HPDE6-E6E7 (cell line): ENCODE measurements at regions not wholly inside any gene's neighbourhood (a gene's known extent, or its start where the extent isn't known, plus 50 kb on each side); places are given as distances from the start of the nearest gene placed in this dataset.
A peak's percentile ranks its signal among the peaks of the same experiment; 100 is the strongest.
"Not testable (repeated sequence)": the region's sequence is repeated elsewhere in the genome, so short reads cannot be mapped to it uniquely, and the experiment has no call there.

ENCODE experiments used
- DNase-seq: peaks from one replicate; pipeline ENCODE4 v3.0.0; 2011; ENCODE audit warnings: missing footprints; ENCODE audit errors: extremely low spot score

DNA sequence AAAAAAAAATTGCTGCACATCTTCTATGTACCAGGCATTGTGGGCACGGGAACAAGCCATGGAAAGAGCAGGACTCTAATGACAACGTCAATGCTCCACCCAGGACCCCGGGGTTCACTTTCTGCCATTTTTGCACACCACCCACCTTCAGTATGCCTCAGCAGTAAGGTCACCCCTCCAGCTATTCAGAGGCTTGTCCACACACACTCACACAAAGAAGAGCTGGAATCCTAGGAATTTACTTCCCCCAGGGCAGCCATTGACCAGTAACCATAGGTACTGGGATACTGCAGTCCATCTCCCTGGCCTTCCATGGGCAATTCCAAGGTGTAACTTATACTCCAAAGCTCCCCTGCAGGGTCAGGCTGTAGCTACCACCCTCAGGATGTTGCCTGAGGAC, 170.8 kb downstream of the SUCLG1 start:
- no peak for DNase-seq

DNA sequence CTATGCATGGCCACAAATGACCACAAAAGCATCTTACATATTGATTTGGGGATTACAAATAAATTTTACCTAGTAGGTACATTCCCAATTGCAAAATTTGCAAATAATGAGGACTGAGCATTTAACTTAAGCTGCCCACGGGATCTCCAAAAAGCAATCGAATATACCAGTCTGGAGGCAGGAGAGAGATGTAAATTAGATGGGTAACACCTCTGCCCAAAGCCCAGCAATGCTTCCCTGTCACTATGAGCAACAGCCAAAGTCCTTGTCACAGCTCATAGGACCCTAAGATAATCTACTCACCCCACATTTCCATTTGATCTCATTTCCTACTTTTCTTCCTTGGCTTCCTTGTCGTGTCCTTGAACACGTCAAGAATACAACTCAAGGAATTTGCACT, 172.2 kb downstream of the SUCLG1 start:
- DNase-seq: no peak

DNA sequence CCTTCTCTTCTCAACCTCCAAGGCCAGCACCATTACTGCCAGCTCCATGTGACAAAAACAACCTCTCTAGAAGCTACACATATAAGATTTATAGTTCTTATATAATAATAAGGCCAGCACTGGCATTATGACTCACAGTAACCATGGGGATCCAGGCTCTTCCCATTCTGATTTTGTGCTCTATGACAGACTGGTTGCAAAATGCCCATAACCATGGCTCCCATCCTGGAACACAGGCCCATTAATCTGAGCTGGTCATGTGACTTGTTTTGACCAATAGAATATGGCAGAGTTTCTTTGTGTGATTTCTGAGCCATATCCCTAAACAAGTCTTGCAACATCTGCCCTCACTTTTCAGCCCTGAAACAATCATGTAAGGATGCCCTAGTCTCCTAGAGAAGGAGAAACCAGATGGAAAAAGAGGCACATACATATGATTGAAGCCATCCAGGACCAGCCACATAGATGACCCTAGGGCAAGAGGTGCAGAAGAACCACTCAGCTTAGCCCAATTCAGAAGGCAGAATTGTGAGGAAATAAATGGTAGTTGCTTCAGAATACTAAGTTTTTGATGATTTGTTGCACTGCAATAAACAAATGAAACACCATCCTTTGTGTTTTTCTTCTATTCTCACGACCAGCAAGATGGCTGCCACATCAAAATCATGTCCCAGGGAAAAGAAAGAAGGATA, 173.9 kb downstream of the SUCLG1 start:
- DNase-seq: no peak

DNA sequence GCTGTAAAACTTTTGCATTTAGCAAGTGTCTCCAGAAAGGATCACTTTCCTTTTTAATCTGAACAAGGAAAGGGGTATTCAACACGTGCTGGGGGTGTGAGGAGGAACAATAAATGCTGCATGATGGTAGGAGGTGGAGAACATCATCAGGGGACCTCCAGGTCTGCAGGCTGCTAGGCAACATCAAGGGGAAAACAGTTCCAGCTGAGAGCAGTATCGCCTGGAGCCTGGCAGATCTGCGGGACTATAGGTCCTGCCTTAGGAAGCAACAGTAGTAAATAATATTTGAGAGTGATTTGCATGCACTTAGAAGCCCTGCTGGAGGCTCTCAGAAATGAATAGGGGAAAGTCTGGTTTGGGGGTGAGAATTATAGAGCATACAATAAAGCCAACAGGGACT, 175.6 kb downstream of the SUCLG1 start:
- DNase-seq: no peak

DNA sequence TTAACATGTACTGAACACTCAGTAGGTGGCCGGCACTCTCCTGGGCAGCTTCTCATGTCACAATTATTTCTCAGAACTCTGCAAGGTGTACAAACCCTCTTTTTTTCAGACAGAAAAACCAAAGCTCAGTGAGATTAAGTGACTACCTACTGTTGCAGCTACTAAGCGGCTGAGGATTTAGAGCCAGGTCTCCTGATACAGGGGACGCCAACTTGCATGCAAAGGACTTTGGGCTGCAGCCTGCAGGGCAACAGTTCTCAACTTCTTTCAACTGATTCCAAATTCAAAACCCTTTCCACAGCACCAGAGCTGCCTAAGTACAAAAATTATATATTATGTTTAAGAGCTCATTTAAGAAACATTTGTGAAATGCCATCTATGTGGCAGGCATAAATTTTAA, 177.6 kb downstream of the SUCLG1 start:
- DNase-seq: no peak

DNA sequence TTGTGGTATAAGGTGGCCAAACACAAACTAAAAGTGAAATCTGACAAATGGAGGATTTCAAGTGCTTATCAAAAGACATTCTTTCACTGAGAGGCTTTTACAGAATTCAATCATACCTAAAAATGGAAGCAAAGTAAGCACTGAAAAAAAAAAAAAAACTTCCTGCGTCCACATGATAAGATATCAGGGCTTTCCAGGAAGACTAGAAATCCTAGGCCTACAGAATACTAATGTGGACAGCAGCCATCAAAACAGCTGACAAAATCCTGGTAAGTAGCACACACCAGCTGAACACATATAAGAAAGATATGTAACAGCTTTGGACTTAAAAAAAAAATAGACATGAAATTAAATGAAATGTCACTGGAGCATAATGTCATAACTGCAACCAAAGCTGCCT, 178.2 kb downstream of the SUCLG1 start:
- no peak for DNase-seq

DNA sequence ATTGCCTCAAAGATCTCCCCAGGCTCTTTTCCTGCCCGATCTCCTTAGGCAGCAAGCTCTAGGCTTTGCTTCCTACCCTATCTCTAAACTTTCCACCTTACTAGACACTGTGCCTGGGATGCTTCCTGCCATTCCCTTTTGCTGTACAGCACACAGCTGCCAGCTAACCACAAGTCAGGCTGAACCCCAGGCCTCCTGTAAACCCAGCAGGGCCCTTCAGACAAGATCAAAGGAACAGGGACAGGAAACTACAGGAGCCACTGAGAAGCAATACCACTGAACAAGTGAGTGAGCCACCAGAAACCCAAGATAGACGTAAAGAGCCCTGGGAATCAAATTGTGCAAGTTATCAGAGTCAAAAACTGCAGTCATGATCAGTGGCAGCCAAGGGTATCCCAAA, 180.7 kb downstream of the SUCLG1 start:
- no peak for DNase-seq

DNA sequence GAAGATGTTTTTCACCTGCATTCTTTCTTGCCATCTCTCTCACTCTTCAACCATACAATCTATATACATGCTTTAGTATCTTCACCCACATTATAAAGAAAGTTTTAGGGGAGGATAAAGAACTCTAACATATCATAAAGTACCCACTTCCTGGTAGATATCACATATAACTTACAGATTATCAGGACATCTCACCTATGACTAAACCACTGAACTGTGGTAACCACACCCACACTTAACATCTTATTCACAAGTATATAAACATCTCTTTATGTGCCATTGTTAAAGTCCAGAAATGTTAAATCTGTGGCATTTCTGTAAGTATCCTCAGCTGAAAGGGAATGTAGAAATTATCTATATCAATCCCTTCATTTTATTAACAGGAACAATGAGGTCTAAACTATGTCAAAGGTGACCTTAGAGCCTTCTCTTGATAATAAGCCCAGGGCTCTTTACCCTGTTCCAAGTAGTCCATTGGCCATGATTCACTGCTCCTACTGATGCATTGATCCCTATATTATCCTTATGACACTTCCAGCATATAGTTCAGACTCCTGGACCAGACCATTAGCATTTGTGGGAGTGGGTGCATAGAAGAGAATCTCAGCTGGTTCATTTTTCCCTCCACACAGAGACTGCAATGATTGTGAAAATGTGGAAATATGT, 182.4 kb downstream of the SUCLG1 start:
- DNase-seq: no peak

DNA sequence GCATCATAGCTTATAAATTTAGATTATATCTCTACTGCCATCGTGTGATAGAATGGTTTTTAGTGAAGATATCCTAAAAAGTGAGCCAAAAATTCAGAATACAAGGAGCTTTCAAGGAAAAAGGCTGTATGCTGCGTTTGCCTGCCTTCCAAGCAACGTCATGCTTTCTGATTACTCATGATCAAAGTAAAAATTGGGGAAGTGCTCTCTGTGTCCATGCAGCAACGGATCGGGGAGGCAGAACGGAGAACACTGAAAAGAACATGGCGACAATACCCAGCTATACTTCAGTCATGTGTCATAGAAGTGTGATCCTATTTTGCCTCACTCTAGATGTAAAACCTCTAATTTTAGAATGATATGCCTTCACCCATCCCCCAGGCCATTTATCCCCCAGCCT, 185.7 kb downstream of the SUCLG1 start:
- no peak for DNase-seq

DNA sequence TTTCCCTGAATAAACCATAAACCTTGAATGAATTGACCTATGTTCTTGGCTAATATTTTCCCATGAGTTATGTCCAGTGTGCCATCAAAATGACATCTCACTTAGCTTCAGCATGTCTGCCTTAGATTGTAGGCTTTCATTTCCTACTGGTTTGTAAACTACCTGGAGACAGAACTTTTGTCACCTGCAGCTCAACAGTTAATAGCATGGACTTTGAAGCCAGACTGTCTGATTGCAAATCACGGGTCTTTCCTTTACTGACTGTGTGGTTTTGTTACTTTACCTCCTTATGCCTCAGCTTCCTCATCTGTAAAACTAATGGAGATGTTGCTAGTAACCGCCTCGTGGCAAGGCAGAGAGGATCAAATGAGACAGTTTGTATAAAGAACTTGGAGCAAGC, 187.1 kb downstream of the SUCLG1 start:
- DNase-seq: no peak

DNA sequence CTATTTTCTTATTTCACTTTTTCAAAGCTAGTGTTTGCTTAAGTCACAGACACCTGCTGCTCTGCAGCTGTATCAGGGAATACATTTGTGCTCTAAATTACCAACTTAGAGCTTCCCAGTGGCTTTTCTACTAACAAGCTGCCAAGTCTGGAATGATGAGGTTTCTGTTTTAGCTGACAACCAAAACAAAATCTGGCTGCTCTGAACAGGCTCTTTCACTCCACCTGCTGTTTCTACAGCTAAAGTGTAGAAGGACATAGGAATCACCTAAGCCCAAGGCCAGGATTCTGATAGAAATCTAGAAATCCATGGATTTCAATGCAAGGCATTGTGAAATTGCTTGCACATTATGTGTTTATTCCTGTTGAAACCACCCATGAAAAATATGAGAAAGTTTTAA, 201.2 kb downstream of the SUCLG1 start:
- no peak for DNase-seq

DNA sequence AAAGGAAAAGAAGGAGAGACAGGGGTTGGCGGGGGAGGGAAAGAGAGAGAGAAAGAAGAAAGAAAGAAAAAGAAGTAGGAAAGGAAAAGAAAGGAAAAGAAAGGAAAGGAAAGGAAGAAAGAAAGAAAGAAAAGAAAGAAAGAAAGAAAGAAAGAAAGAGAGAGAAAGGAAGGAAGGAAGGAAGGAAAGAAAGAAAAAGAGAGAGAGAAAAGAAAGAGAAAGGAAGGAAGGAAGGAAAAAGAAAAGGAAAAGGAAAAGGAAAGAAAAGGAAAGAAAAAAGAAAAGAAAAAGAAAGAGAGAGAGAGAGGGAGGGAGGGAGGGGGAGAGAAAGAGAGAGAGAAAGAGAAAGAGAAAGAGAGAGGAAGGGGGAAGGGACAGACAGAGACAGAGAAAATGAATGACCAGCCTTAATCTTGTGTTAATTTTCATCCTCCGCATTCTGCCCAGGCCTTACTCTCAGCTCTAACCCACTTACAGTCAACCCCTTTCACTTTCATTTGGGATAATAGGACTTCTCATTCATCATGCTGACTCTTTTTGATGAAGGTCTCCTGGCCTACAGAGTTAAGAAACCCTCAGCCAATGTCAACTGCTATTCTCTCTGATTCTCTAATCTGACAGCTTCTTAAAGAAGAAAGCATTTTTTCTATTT, 207.3 kb downstream of the SUCLG1 start:
- DNase-seq: no peak

DNA sequence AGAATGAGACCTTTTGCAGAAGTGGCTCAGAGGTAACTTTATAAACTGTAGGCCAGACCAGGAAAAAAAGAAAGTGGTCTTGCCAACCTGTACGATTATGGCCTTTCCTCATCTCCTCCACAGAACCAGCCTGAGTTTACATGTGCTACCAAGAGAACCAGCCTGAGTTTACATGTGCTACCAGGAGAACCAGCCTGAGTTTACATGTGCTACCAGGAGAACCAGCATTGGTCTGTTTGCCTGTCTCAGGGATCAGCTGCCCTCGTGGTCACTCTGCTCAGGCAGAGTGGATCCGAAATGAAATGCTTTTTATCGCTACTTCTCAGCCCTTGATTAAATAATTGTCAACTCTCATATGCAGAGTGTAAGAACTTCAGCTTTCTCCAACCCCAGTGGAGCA, 209.9 kb downstream of the SUCLG1 start:
- no peak for DNase-seq

DNA sequence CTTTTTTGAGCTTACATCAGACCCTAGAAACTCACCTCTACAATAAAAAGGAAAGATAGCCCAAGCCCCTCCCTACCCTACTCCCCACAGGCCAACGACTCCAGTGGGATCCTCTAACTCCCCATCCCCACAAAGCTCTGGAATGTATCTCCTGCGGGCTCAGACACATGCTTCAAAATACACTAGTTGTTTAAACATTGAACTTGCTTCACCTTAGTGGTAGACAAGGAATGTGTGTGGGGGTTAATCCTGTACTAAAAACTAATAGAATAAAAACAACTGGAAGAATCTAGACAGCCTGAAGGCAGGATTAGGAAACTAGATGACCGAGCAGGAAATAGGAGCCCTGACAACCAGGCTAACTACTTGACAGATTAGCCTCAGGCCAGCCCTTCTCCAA, 211.5 kb downstream of the SUCLG1 start:
- DNase-seq: peak; percentile 66

DNA sequence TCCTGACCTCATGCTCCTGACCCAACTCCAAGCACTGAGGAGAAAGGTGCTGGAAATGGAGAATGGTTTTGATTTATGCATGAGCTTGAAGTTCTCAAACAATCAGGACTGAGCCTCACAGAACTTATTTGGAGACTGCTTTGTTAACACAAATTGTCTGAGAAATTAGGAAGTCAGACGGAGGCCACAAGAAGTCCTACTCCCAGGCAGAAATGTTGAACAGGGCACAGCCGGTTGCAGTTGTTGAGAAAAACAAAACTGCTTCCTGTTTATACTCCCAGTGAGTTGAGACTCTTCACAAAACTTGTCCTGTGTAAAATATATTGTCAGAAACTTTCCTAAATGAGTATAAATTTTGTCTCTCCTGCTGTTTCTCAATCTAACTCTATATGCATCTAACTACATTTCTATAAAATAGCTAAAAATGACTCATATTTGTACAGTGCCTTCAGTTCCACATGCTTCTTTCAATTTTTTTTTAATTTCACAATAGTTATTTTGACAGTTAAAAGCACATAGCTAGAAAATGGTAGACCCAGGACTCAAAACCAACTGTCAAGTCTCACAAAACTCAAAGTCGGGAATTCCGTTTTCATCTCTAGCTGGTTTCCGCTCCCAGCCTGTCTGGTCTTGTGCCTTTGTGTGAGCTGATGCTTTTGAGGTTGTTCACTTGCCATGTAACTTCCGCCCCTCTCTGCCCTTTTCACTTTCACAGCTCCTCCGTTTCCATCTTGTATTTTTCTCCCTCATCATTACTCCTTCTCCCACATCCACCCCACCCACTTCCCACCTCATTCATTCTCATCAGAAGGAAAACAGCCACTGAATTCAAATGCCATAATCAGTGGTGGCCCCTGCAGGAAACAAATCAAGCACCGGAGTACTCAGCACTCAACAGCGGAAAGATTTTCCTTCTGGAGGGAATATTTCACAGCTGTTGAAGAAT, 215.0 kb downstream of the SUCLG1 start:
- DNase-seq: no peak

DNA sequence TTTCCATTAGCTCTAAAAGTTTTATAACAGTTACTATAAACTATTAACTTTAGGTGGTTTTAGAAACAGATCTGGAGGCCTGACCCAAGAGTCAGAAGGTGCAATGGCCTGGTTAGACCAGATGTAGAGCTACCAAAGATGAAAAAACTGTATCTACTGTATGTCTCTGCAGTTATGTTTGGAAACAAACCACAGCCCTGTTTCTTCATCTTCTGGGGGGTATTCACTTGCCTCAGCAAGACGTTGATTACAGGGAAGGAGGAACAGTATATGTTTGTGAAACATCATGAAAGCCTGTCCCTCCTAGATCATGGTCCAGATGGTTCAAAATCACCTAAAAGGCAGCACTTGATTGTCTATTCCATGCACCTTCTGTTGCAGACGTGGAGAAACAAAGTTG, 220.2 kb downstream of the SUCLG1 start:
- no peak for DNase-seq

DNA sequence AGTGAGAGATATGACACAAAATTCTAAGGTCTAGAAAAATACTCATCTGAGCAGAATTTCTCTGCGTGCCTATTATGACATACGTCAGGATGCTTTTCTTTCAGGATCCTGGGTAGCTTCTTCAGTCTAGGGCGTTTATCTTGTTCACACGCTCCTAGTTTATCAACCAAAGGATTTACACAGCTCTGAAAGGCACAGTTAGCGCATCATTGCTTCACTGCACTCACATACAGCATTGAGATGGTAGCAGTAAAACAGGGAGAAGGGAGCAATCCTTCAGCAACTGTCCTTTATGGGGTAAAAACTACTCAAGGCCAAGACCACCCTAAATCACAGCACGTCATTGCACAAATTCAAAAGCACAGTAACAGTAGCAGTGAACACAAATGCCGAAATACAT, 222.8 kb downstream of the SUCLG1 start:
- DNase-seq: no peak

DNA sequence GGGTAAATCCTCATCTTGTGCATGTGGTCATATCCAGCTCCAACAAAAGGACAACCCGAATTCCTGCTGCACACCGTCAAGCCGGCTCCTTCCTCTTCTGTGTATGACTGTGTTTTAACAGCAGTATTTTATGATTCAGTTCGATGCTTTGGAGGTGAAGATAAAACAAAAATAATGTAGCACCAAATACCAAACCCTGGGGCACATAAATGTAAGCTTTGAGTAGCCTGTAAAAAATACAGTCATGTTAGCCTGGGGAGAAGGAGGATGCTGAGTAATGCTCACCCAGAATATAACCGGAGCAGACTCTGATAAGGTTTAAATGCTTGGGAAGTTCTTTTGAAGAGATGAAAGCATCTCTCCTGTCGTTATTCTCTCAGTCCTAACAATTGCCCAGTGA, 225.0 kb downstream of the SUCLG1 start:
- no peak for DNase-seq

DNA sequence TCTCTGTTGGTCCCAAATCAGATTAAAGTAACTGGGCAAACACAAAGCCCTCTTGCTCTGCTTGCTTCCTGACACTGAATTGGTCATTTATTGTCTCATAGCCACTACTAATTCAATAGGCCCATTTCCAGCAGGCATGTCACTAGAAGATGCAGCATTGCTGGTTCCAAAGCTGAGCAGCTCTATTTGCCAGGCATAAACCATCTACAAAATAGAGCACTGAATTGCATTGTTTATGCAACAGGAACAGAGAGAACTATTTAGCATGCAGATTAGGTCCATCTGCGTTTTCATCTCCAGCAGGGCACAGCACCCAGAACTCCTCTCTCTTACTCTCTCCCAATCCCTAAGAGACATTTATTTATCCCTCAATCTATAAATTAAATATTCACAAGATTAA, 227.6 kb downstream of the SUCLG1 start:
- no peak for DNase-seq

DNA sequence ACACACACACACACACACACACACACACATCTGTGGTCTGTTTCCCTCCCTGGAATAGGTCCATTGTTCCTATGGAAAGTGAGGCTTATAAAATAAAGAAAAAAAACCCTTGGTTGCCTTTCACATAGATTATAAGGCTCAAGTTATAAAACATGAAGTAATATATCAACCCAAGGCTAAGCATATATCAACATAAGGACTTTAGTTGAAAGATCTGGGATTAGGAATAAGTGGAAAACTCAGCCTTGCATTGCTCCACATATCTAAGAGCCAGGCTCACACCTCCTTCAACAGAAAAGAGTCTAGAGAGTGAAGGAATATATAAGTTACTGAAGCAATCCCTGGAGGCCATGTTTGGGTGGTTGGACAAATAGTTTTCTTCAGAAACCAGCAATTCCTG, 235.0 kb downstream of the SUCLG1 start:
- DNase-seq: no peak

DNA sequence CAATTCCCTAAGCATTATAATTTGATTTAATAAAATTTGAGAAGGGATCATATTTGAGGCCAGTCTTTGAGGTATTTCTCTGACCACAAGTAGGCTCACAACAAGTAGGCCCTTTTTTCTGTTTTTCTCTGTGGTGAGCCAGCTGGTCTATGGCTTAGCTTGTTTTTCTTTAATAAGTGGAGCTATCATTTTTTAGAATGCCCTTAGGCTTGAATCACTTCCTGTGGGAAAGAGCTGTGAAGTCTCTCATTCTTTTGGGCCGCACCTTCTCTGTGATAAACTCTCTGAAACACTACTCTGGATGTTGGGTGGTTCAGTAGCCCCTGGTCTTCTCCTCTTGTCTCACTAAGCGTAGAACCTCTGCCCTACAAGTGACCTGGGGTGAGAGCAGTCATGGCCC, 235.9 kb downstream of the SUCLG1 start:
- DNase-seq: peak; percentile 13

DNA sequence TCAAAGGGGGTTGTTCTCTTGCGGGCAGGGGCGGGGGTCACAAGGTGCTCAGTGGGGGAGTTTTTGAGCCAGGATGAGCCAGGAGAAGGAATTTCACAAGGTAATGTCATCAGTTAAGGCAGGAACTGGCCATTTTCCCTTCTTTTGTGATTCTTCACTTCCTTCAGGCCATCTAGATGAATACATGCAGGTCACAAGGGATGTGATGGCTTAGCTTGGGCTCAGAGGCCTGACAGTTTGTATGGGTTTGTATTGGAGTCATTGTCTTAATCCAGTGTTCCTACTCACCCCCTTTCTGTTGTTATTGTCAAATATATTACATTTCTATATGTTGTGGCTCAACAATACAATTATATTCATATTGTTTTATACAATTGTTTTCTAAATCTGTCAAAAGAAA, 238.0 kb downstream of the SUCLG1 start:
- DNase-seq: not testable (repeated sequence)
